Neutrophil (primary cell): ENCODE measurements at regions not wholly inside any gene's neighbourhood (a gene's known extent, or its start where the extent isn't known, plus 50 kb on each side); places are given as distances from the start of the nearest gene placed in this dataset.

Experiments used
- H3K27ac ChIP-seq: fragments of 200-600 bp; sonication (generic); 2 replicates; pipeline ENCODE4 v1.5.1; 2016; ENCODE audit warnings: mild to moderate bottlenecking, moderate library complexity
- H3K27me3 ChIP-seq: fragments of 200-600 bp; sonication (generic); 2 replicates; pipeline ENCODE4 v1.6.0; 2016; ENCODE audit warnings: mild to moderate bottlenecking
- H3K36me3 ChIP-seq: fragments of 200-600 bp; sonication (generic); 2 replicates; pipeline ENCODE4 v1.5.1; 2017
- H3K4me1 ChIP-seq, 2 experiments: fragments of 200-600 bp in 1 of 2; sonication (generic) in 1 of 2; 1 replicate in 1 of 2; 2 replicates in 1 of 2; pipeline versions ENCODE4 v1.5.1 to v1.6.1; 2013 to 2016; ENCODE audit warnings: low read depth in 1 of 2, low read length in 1 of 2, mild to moderate bottlenecking in 1 of 2, moderate library complexity in 1 of 2; ENCODE audit not compliant: control insufficient read depth in 1 of 2, insufficient read depth in 1 of 2
- H3K4me3 ChIP-seq, 2 experiments: fragments of 200-600 bp in 1 of 2; sonication (generic) in 1 of 2; 1 replicate in 1 of 2; 2 replicates in 1 of 2; pipeline ENCODE4 v1.5.1; 2013 to 2016; ENCODE audit warnings: low read depth in 1 of 2, low read length in 1 of 2, mild to moderate bottlenecking in 1 of 2, moderate library complexity in 1 of 2
- H3K9me3 ChIP-seq: fragments of 200-600 bp; sonication (generic); 2 replicates; pipeline ENCODE4 v1.5.1; 2016
- CTCF ChIP-seq: fragments of 200-600 bp; sonication (generic); IDR thresholded peaks from 2 replicates; pipeline ENCODE4 v1.5.1; 2016; ENCODE audit warnings: antibody characterized with exemption

DNA sequence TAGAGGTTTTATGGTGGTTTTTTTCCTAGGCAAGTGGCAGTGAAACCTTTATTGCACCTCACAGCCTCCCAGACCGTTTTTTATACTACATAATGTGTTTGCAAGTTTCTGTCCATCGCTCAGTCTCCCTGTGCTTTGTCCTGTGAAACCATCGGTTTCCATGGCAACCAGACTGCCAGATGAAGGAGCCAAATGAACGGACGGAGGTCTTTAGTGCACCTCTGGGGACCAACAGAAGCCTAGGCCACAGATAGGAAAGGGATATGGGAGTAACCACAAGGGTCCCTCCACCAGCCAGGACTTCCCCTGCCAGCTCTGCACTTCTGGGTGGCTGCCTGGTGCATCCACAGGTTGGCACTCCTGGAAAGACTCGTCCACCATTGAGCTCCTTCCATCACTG is 165.0 kb downstream of the CHST1 start:
- no peaks in the 10 kb centered on the region for H3K9me3 ChIP-seq
- H3K4me3 ChIP-seq, result no peak overlapping the region
- H3K27me3 ChIP-seq, result peaks cover 77% of the 10 kb centered on the region
- no peaks in the 10 kb centered on the region for H3K4me1 ChIP-seq
- no peak overlapping the region for H3K27ac ChIP-seq
- H3K36me3 ChIP-seq, result no peaks in the 10 kb centered on the region
- no peak for TF ChIP-seq CTCF

- Histone ChIP-seq H3K4me3 (no peak overlapping the region), H3K27me3 (peaks cover 98% of the 10 kb centered on the region), H3K4me1 (no peaks in the 10 kb centered on the region), H3K9me3 (no peaks in the 10 kb centered on the region), H3K27ac (no peak overlapping the region), H3K36me3 (no peaks in the 10 kb centered on the region)
- TF ChIP-seq CTCF, result no peak
These were observed 170.7 kb downstream of the CHST1 start for GRCh38 chr11:45494738-45495137.

DNA sequence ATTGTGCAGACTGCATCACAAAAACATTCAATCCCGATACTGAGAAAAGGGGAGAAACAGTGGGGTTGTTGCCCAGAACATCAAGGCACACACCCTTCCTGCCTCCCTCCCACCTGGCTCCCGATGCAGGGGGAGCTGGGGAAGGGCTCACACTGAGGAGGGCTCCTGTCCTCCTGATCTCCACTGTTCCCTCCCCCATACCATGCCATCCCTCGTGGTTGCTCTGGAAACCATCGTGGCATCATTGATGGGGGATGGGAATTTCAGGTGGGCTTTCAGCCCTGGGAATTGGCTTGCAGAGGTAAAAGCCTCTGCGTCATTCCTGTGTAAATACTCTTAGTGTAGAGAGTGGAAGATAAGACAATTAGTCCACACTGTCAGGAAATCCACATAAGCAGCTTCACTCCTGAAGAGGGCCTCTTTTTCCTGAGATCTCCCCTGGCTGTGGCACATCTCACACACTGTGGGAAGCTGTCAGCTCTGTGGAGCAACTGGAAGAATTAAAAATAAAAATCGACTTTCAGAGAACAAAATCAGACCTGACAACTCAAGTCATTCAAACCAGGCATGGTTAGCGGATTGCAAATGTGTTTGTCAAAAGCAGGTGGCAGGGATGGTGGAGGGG is 176.0 kb downstream of the CHST1 start:
- Histone ChIP-seq H3K27me3 (peaks cover 84% of the 10 kb centered on the region), H3K9me3 (no peaks in the 10 kb centered on the region), H3K4me3 (no peak overlapping the region), H3K4me1 (no peaks in the 10 kb centered on the region), H3K36me3 (no peaks in the 10 kb centered on the region), H3K27ac (no peak overlapping the region)
- TF ChIP-seq CTCF, result no peak

DNA sequence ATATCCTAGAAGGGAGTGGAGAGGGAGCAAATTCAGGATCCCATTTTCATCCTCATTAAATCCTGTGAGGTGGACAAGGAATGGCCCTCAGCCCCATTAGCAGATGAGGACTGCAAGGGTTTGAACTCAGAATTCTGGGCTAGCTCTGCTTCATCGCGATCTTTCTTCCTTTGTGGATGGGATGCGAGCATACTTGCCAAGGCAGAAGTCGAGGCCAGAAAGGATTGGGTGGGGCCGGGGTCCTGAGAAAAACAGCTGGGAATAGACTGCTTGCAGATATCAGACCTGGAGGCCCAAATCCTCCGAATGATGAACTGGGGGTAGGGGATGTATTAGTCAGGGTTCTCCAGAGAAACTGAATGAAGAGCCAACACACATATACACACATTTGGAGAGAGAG is 179.0 kb downstream of the CHST1 start:
- Histone ChIP-seq H3K9me3 (no peaks in the 10 kb centered on the region), H3K27ac (no peak overlapping the region), H3K36me3 (no peaks in the 10 kb centered on the region), H3K27me3 (peaks cover 81% of the 10 kb centered on the region), H3K4me3 (no peak overlapping the region), H3K4me1 (no peaks in the 10 kb centered on the region)
- TF ChIP-seq CTCF, result no peak

- Histone ChIP-seq H3K9me3 (no peaks in the 10 kb centered on the region), H3K27me3 (peaks cover 75% of the 10 kb centered on the region), H3K36me3 (no peaks in the 10 kb centered on the region), H3K4me1 (no peaks in the 10 kb centered on the region), H3K27ac (no peak overlapping the region), H3K4me3 (no peak overlapping the region)
- TF ChIP-seq CTCF, result no peak
These were observed 180.2 kb downstream of the CHST1 start for GRCh38 chr11:45485070-45485707.
